A549 (cell line): ENCODE measurements at regions not wholly inside any gene's neighbourhood (a gene's known extent, or its start where the extent isn't known, plus 50 kb on each side); places are given as distances from the start of the nearest gene placed in this dataset.
"Not testable (repeated sequence)": the region's sequence is repeated elsewhere in the genome, so short reads cannot be mapped to it uniquely, and the experiment has no call there.

Experiments used
- BHLHE40 ChIP-seq: IDR thresholded peaks from 2 replicates; pipeline ENCODE4 v1.6.1; 2012; ENCODE audit warnings: low read depth, low read length, inconsistent platforms
- CHD2 ChIP-seq: fragments of 150-350 bp; IDR thresholded peaks from 2 replicates; pipeline ENCODE4 v1.6.1; 2014; ENCODE audit warnings: low read length; ENCODE audit not compliant: partially characterized antibody
- CTCF ChIP-seq: fragments of >200 bp; sonication (Bioruptor Twin); formaldehyde crosslinking; IDR thresholded peaks from 3 replicates; pipeline ENCODE4 v1.5.1; 2016
- EP300 ChIP-seq, 2 experiments: fragments of >200 bp; sonication (Bioruptor Twin); formaldehyde crosslinking; IDR thresholded peaks; 2 replicates in 1 of 2; 3 replicates in 1 of 2; pipeline ENCODE4 v1.6.1; 2016 to 2017
- MYC ChIP-seq: IDR thresholded peaks from 2 replicates; pipeline ENCODE4 v1.6.1; 2012; ENCODE audit warnings: mild to moderate bottlenecking, inconsistent platforms, low read length, improper control_type of control experiment, borderline replicate concordance
- POLR2A ChIP-seq: IDR thresholded peaks from 2 replicates; pipeline ENCODE4 v1.6.1; 2012; ENCODE audit warnings: mild to moderate bottlenecking, low read length
- POLR2AphosphoS2 ChIP-seq: conservative IDR thresholded peaks from 2 replicates; pipeline ENCODE4 v1.6.1; 2012; ENCODE audit warnings: low read length, improper control_type of control experiment, inconsistent platforms
- TP53 ChIP-seq: fragments of 250-450 bp; sonication (Bioruptor Pico); IDR thresholded peaks from 2 replicates; pipeline ENCODE4 v1.5.0; 2021; ENCODE audit warnings: mild to moderate bottlenecking, moderate library complexity
- TF ChIP-seq, protein P1 (sequence below): fragments of 450-650 bp; IDR thresholded peaks from 2 replicates; pipeline ENCODE4 v1.6.1; 2014; ENCODE audit warnings: antibody characterized with exemption

DNA sequence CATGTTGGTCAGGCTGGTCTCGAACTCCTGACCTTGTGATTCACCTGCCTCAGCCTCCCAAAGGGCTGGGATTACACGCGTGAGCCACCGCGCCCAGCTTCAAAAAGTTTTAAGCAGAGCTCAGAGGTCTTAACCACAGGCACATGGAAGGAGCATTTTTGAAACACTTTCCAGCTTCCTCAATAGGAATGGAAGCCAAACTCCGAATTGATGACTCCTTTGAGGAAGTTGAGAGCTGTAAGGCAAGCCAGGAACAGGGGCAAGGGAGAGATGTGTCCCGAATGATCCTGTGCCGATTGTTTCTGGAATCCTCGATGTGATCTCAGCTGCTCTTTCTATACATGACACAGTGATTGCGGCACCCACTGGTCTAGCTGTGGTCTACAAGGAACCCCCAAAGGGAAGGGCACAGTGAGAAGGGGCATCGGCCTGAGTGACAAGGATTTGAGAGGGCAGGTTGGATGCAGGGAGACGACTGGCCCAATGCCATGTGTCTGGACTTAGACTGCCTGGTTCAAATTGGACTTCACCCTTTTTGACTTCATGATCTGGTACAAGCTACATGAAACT is 116.2 kb downstream of the ADRA2C start:
- not testable (repeated sequence) for TF ChIP-seq POLR2AphosphoS2; CTCF; MYC; POLR2A; EP300 (IDR thresholded peaks at IDR 0.05); TP53; BHLHE40; CHD2
- TF ChIP-seq, protein P1, sequence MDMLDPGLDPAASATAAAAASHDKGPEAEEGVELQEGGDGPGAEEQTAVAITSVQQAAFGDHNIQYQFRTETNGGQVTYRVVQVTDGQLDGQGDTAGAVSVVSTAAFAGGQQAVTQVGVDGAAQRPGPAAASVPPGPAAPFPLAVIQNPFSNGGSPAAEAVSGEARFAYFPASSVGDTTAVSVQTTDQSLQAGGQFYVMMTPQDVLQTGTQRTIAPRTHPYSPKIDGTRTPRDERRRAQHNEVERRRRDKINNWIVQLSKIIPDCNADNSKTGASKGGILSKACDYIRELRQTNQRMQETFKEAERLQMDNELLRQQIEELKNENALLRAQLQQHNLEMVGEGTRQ: not testable (repeated sequence)
